Kidney epithelial cell (primary cell): ENCODE measurements at regions not wholly inside any gene's neighbourhood (a gene's known extent, or its start where the extent isn't known, plus 50 kb on each side); places are given as distances from the start of the nearest gene placed in this dataset.
"Not testable (repeated sequence)": the region's sequence is repeated elsewhere in the genome, so short reads cannot be mapped to it uniquely, and the experiment has no call there.

Experiments used
- DNase-seq: peaks from one replicate; pipeline ENCODE4 v3.0.0-alpha.2; 2010; ENCODE audit warnings: low read depth
- H3K27me3 ChIP-seq: 2 replicates; pipeline ENCODE4 v1.6.0; 2011; ENCODE audit warnings: low read length; ENCODE audit not compliant: control insufficient read depth, insufficient read depth
- H3K36me3 ChIP-seq: 2 replicates; pipeline ENCODE4 v1.5.1; 2011; ENCODE audit warnings: low read length; ENCODE audit not compliant: control insufficient read depth, insufficient read depth
- H3K4me3 ChIP-seq: 2 replicates; pipeline ENCODE4 v1.5.1; 2011; ENCODE audit warnings: low read depth, mild to moderate bottlenecking, control low read depth, low read length
- TF ChIP-seq, protein P1 (sequence below): IDR thresholded peaks from 2 replicates; pipeline ENCODE4 v1.5.1; 2011; ENCODE audit warnings: mild to moderate bottlenecking, moderate library complexity, low read length, control low read depth, inconsistent platforms; ENCODE audit not compliant: insufficient read depth, poor library complexity, severe bottlenecking

- TF ChIP-seq, protein P1, sequence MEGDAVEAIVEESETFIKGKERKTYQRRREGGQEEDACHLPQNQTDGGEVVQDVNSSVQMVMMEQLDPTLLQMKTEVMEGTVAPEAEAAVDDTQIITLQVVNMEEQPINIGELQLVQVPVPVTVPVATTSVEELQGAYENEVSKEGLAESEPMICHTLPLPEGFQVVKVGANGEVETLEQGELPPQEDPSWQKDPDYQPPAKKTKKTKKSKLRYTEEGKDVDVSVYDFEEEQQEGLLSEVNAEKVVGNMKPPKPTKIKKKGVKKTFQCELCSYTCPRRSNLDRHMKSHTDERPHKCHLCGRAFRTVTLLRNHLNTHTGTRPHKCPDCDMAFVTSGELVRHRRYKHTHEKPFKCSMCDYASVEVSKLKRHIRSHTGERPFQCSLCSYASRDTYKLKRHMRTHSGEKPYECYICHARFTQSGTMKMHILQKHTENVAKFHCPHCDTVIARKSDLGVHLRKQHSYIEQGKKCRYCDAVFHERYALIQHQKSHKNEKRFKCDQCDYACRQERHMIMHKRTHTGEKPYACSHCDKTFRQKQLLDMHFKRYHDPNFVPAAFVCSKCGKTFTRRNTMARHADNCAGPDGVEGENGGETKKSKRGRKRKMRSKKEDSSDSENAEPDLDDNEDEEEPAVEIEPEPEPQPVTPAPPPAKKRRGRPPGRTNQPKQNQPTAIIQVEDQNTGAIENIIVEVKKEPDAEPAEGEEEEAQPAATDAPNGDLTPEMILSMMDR, result no peak
- DNase-seq, result no peak
- no peaks in the 10 kb centered on the region for H3K27me3 ChIP-seq
- H3K4me3 ChIP-seq, result no peak overlapping the region
- no peaks in the 10 kb centered on the region for H3K36me3 ChIP-seq
Observed at GRCh38 chr1:73197972-73198371, 915.6 kb upstream of the NEGR1 start.

DNA sequence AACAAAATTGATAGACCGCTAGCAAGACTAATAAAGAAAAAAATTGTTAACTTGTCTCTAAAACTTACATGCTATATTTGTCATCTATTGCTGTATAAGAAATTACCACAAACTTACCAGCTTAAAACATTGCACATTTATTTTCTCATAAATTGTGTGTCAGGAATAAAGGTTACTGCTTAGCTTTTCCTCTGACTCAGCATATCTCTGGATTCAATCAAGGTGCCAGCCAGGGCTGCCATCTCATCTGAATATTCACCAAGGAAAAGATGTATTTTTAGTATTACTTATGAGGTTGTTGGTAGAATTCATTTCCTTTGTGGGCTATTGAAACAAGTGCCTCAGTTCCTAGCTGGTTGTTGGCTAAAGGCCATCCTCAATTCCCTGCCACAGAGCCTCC, 912.6 kb upstream of the NEGR1 start:
- no peak for DNase-seq
- no peaks in the 10 kb centered on the region for H3K27me3 ChIP-seq
- H3K4me3 ChIP-seq, result no peak overlapping the region
- TF ChIP-seq, protein P1, result no peak
- no peaks in the 10 kb centered on the region for H3K36me3 ChIP-seq

DNA sequence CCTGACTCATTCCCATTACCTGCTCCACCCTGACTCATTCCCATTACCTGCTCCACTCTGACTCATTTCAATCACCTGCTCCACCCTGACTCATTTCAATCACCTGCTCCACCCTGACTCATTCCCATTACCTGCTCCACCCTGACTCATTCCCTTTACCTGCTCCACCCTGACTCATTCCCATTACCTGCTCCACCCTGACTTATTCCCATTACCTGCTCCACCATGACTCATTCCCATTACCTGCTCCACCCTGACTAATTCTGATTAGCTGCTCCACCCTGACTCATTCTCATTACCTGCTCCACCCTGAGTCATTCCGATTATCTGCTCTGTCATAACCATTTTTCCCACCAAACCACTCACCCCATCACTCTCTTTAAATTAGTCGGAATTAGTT, 901.2 kb upstream of the NEGR1 start:
- H3K36me3 ChIP-seq, H3K27me3 ChIP-seq, H3K4me3 ChIP-seq, DNase-seq: not testable (repeated sequence)

- H3K27me3 ChIP-seq, result no peaks in the 10 kb centered on the region
- H3K4me3 ChIP-seq, result no peak overlapping the region
- DNase-seq, result no peak
- TF ChIP-seq, protein P1, result no peak
- H3K36me3 ChIP-seq, result no peaks in the 10 kb centered on the region
Observed at GRCh38 chr1:73181190-73181540, 898.8 kb upstream of the NEGR1 start.

- TF ChIP-seq, protein P1, result no peak
- Histone ChIP-seq H3K4me3 (no peak overlapping the region), H3K36me3 (no peaks in the 10 kb centered on the region), H3K27me3 (no peaks in the 10 kb centered on the region)
- DNase-seq, result no peak
Observed at GRCh38 chr1:73180397-73181189, 898.3 kb upstream of the NEGR1 start.

GRCh38 chr1:73176902-73177301, 894.6 kb upstream of the NEGR1 start:
- no peak for DNase-seq
- TF ChIP-seq, protein P1, result no peak
- Histone ChIP-seq H3K4me3 (no peak overlapping the region), H3K36me3 (no peaks in the 10 kb centered on the region), H3K27me3 (no peaks in the 10 kb centered on the region)
